ENCODE measurements at regions not wholly inside any gene's neighbourhood (a gene's known extent, or its start where the extent isn't known, plus 50 kb on each side); places are given as distances from the start of the nearest gene placed in this dataset.

- TF ChIP-seq RBM15 (IDR thresholded peaks at IDR 0.05; ENCODE audit: insufficient read depth, low read length) (no peak), TSC22D4 (tag; IDR thresholded peaks at IDR 0.05) (no peak), TAF15 (IDR thresholded peaks at IDR 0.05; ENCODE audit: low read depth, low read length) (no peak), HMBOX1 (IDR thresholded peaks at IDR 0.05) (peak; percentile 73), SIX5 (IDR thresholded peaks at IDR 0.05; ENCODE audit: borderline replicate concordance in 1 of 2, insufficient read depth in 1 of 2, low read depth in 1 of 2, low read length in 2 of 2) (no peak), FOSL1 (tag; conservative IDR thresholded peaks at IDR 0.05) (no peak; the same call in 1 of the 2 replicates), EP300 (IDR thresholded peaks at IDR 0.05; ENCODE audit: low read length) (peak; percentile 68), GATA2 (CRISPR knock-in tag; IDR thresholded peaks at IDR 0.05) (0 out of 2 replicates have a peak, but pooled peaks have one; percentile 5), TEAD4 (IDR thresholded peaks at IDR 0.05; ENCODE audit: low read length) (peak; percentile 14; the same call in 1 of the 2 replicates), TEAD4 (CRISPR knock-in tag; IDR thresholded peaks at IDR 0.05; ENCODE audit: borderline replicate concordance) (no peak), C11orf30 (IDR thresholded peaks at IDR 0.05; ENCODE audit: low read depth) (no peak), SMARCA4 (IDR thresholded peaks at IDR 0.05) (0 out of 2 replicates have a peak, but pooled peaks have one; percentile 30), SRF (CRISPR knock-in tag; IDR thresholded peaks at IDR 0.05) (no peak), AFF4 (CRISPR knock-in tag; IDR thresholded peaks at IDR 0.05) (no peak), POLR2AphosphoS2 (IDR thresholded peaks at IDR 0.05; ENCODE audit: low read length) (no peak), MXD1 (CRISPR knock-in tag; IDR thresholded peaks at IDR 0.05; ENCODE audit: borderline replicate concordance, poor library complexity, severe bottlenecking) (no peak), GTF2A2 (tag; IDR thresholded peaks at IDR 0.05) (no peak), WHSC1 (IDR thresholded peaks at IDR 0.05; ENCODE audit: low read length) (no peak), MCM7 (IDR thresholded peaks at IDR 0.05) (no peak), ZNF592 (IDR thresholded peaks at IDR 0.05) (peak; percentile 37; the same call in 1 of the 2 replicates)
Measured at GRCh38 chr3:170638988-170639387, 53.1 kb upstream of the SLC7A14 start (continued).

Data from K562 (cell line).